Naive thymus-derived CD4-positive, alpha-beta T cell (primary cell): ENCODE measurements at regions not wholly inside any gene's neighbourhood (a gene's known extent, or its start where the extent isn't known, plus 50 kb on each side); places are given as distances from the start of the nearest gene placed in this dataset.

Experiments used
- ATAC-seq: fragments of 150-1000 bp; cut with Tn5 transposase; 2 replicates; pipeline ENCODE4 v1.10.0; 2021; ENCODE audit warnings: mild to moderate bottlenecking, moderate library complexity
- CTCF ChIA-PET: fragments of 350-600 bp; sonication (Branson Sonifier 250); formaldehyde crosslinking; loops from one replicate; lab custom pipeline; 2021; ENCODE audit warnings: antibody characterized with exemption; lab: Charles Lee
- POLR2A ChIA-PET: fragments of 350-600 bp; sonication (Branson Sonifier 250); formaldehyde crosslinking; loops from one replicate; lab custom pipeline; 2021; ENCODE audit warnings: antibody characterized with exemption, inconsistent platforms; lab: Charles Lee
- DNase-seq, 9 donors: peaks; one replicate each; pipeline versions ENCODE4 v3.0.0 to v3.0.0-alpha.2; 2020 to 2022; ENCODE audit warnings: mixed read lengths in 1 of 9
- H3K27ac ChIP-seq: one replicate; pipeline ENCODE4 v1.7.0; 2013; ENCODE audit warnings: mild to moderate bottlenecking, low read depth, low read length, moderate library complexity
- H3K27me3 ChIP-seq, 2 donors: one replicate each; pipeline ENCODE4 v1.7.0; 2013; ENCODE audit warnings: low read length in 2 of 2, mild to moderate bottlenecking in 2 of 2, moderate library complexity in 2 of 2; ENCODE audit not compliant: control insufficient read depth in 2 of 2, insufficient read depth in 2 of 2
- H3K36me3 ChIP-seq, 3 experiments: 1 replicate in 2 of 3; 2 replicates in 1 of 3; pipeline ENCODE4 v1.7.0; 2013; ENCODE audit warnings: low read length in 3 of 3, mild to moderate bottlenecking in 3 of 3, moderate library complexity in 1 of 3; ENCODE audit not compliant: insufficient read depth in 3 of 3, control insufficient read depth in 2 of 3
- H3K4me1 ChIP-seq, 2 donors: one replicate each; pipeline ENCODE4 v1.7.0; 2013; ENCODE audit warnings: low read length in 2 of 2, mild to moderate bottlenecking in 2 of 2, moderate library complexity in 1 of 2; ENCODE audit not compliant: control insufficient read depth in 2 of 2, insufficient read depth in 2 of 2
- H3K4me3 ChIP-seq: 2 replicates; pipeline ENCODE4 v1.7.0; 2013; ENCODE audit warnings: mild to moderate bottlenecking, low read length
- H3K9me3 ChIP-seq, 3 experiments: 1 replicate in 2 of 3; 2 replicates in 1 of 3; pipeline ENCODE4 v1.7.0; 2013; ENCODE audit warnings: low read length in 3 of 3; ENCODE audit not compliant: control insufficient read depth in 2 of 3
- H3K27ac Mint-ChIP-seq, 9 donors: one replicate each; pipeline ENCODE4 v1.8.0; 2020 to 2022; ENCODE audit warnings: mixed read lengths in 9 of 9, mild to moderate bottlenecking in 8 of 9, moderate library complexity in 5 of 9, inconsistent platforms in 2 of 9
- H3K27me3 Mint-ChIP-seq, 5 donors: one replicate each; pipeline ENCODE4 v1.8.0; 2021 to 2022; ENCODE audit warnings: mixed read lengths in 5 of 5, mild to moderate bottlenecking in 1 of 5
- H3K36me3 Mint-ChIP-seq, 5 donors: one replicate each; pipeline ENCODE4 v1.8.0; 2020 to 2022; ENCODE audit warnings: mixed read lengths in 5 of 5, mild to moderate bottlenecking in 3 of 5, inconsistent platforms in 1 of 5
- H3K4me1 Mint-ChIP-seq, 7 donors: one replicate each; pipeline ENCODE4 v1.8.0; 2020 to 2022; ENCODE audit warnings: mixed read lengths in 7 of 7, mild to moderate bottlenecking in 3 of 7, inconsistent platforms in 1 of 7
- H3K4me3 Mint-ChIP-seq, 10 donors: one replicate each; pipeline ENCODE4 v1.8.0; 2020 to 2022; ENCODE audit warnings: mild to moderate bottlenecking in 10 of 10, mixed read lengths in 10 of 10, moderate library complexity in 6 of 10, inconsistent platforms in 2 of 10
- H3K9me3 Mint-ChIP-seq, 11 donors: one replicate each; pipeline ENCODE4 v1.8.0; 2020 to 2022; ENCODE audit warnings: mixed read lengths in 11 of 11, mild to moderate bottlenecking in 4 of 11, inconsistent platforms in 1 of 11, moderate library complexity in 1 of 11
- intact Hi-C, 2 donors: fragments of 100-400 bp; cut with micrococcal nuclease; formaldehyde crosslinking; loops; one replicate each; pipeline ENCODE4 v1.15.1; 2023

DNA sequence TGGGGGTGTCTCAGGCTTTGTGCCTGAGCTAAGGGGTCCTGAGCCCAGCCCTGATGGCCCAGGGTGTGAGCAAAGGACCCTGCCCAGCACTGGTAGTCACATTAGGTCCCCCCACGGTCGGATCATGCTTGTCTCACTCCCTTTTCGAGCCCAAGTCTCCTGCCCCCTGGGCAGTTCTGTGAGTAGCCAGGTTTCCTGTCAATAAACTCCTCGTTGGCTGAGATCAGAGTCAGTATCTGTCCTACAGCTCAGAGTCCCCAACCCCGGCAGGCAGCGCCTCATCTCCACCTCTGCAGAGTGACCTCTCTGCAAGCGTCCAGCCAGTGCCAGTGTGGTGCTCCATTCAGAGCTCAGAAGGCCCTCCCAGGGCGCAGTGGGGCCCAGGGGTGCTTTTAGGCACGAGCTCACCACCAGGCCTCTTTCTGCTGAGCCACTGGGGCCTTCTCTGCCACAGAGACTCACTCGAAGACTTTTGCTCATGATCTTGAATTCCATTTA, 93.7 kb upstream of the PMEPA1 start:
- Mint-ChIP-seq H3K9me3 (no peaks in the 10 kb centered on the region), H3K36me3 (no peaks in the 10 kb centered on the region), H3K27ac (no peak overlapping the region), H3K27me3 (peaks cover 0 to 4% (median 0%) of the 10 kb centered on the region in 5 donors), H3K4me3 (no peak overlapping the region), H3K4me1 (no peaks in the 10 kb centered on the region)
- ATAC-seq: no peak
- no peak for DNase-seq
- no peaks in the 10 kb centered on the region for H3K9me3 ChIP-seq
- H3K4me1 ChIP-seq: no peaks in the 10 kb centered on the region
- ChIA-PET CTCF (interaction anchor here (0.6 kb wide), 1 partner anchor 36 kb away, joined by 5 read pairs; no protein-coding TSS in a partner anchor), POLR2A (no interaction called here)
- no peaks in the 10 kb centered on the region for H3K27me3 ChIP-seq
- no peak overlapping the region for H3K4me3 ChIP-seq
- no peak overlapping the region for H3K27ac ChIP-seq
- intact Hi-C loops: no loop called here
- H3K36me3 ChIP-seq: no peaks in the 10 kb centered on the region

DNA sequence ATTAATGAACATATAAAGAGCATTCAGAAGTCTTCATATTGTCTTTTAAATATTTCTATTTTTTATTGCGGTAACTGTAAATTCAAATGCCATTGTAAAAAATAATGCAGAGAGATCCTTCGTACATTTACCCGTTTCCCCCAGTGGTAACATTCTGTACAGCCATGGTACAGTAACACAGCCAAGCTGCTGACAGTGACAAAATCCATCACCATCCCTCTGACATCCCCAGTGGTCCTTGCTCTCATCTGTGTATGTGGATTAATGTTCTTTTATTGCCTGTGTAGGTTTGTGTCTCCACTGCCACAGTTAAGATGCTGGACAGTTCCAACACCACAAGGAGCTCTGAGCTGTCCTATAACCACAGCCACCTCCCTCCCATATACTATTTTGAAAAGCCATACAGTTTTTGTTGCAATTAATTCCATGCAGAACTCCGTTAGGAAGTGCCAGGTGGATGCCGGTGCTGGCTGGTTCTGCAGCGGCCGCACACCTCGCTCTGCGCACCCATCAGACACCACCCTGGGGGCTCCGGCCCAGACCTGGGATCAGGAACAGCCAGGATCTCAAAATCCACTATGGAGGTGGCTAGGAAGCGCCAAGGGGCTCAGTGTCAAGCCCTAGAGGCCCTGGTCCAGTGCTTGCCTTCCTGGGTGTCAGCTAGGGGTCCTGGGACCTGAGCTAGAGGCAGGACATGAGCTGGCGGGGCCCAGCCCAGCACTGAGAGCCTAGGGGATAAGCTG, 93.1 kb upstream of the PMEPA1 start:
- no peak overlapping the region for H3K27ac ChIP-seq
- ChIA-PET POLR2A (no interaction called here), CTCF (no interaction called here)
- H3K4me3 ChIP-seq: no peak overlapping the region
- no peak overlapping the region for H3K4me3 Mint-ChIP-seq
- no peaks in the 10 kb centered on the region for H3K9me3 Mint-ChIP-seq
- DNase-seq (no peak), ATAC-seq (no peak)
- H3K27ac Mint-ChIP-seq: no peak overlapping the region
- H3K36me3 ChIP-seq: no peaks in the 10 kb centered on the region
- intact Hi-C loops: no loop called here
- no peaks in the 10 kb centered on the region for H3K4me1 Mint-ChIP-seq
- no peaks in the 10 kb centered on the region for H3K9me3 ChIP-seq
- H3K27me3 ChIP-seq: no peaks in the 10 kb centered on the region
- H3K27me3 Mint-ChIP-seq: peaks cover 0 to 4% (median 0%) of the 10 kb centered on the region in 5 donors
- no peaks in the 10 kb centered on the region for H3K36me3 Mint-ChIP-seq
- no peaks in the 10 kb centered on the region for H3K4me1 ChIP-seq

DNA sequence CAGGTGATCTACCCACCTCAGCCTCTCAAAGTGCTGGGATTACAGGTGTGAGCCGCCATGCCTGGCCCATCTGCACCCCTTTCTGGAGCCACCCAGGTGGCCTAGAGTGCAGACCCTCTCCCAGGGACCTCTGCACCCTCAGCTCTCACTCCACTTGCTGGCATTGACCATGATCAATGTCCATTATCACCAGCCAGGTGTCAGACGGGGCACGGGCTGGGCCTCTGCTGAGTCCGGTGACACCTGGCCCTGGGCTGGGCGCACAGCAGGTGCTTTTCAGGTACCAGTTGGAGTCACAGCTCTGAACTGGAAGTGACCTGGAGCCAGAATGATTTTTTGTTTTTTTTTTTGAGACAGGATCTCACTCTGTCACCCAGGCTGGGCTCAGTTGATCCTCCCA, 91.8 kb upstream of the PMEPA1 start:
- Histone ChIP-seq H3K27me3 (no peaks in the 10 kb centered on the region), H3K4me3 (no peak overlapping the region), H3K4me1 (no peaks in the 10 kb centered on the region), H3K36me3 (no peaks in the 10 kb centered on the region), H3K27ac (no peak overlapping the region), H3K9me3 (no peaks in the 10 kb centered on the region)
- H3K36me3 Mint-ChIP-seq: no peaks in the 10 kb centered on the region
- DNase-seq (no peak), ATAC-seq (no peak)
- CTCF ChIA-PET: no interaction called here
- H3K9me3 Mint-ChIP-seq: no peaks in the 10 kb centered on the region
- no peaks in the 10 kb centered on the region for H3K4me1 Mint-ChIP-seq
- intact Hi-C loops: no loop called here
- POLR2A ChIA-PET: no interaction called here
- peaks cover 0 to 4% (median 0%) of the 10 kb centered on the region in 5 donors for H3K27me3 Mint-ChIP-seq
- no peak overlapping the region for H3K27ac Mint-ChIP-seq
- no peak overlapping the region for H3K4me3 Mint-ChIP-seq

DNA sequence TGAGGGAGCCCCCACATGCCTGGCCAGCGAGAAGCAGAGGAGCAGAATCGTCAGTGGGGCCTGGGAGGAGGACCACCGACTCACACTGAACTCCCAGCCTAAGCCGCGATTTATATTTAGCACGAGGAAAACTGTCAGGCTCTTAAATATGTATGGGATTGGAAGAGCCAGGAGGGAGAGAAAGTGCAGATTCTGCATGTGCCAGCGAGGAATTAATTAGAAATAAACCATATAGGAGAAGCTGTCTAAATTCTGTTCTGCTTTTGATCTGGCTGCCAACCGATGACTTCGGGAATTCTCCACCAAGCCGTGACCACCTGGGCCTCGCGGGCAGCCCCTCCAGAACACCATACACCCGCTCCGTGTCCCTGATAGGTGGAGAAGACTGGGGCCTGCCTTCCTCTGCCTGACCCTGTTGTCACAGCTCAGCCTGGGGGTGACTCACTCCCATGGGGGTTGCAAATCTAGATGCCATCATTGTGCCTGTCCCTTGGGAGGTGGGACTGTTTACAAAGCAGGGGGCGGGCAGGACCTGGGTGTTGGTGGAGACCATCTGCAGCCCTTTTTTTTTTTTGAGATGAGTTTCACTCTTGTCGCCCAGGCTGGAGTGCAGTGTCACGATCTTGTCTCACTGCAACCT, 91.1 kb upstream of the PMEPA1 start:
- H3K27me3 Mint-ChIP-seq: peaks cover 0 to 4% (median 0%) of the 10 kb centered on the region in 5 donors
- peak overlapping the region in 2 of 9 donors; percentile 29 to 42 for H3K27ac Mint-ChIP-seq
- Histone ChIP-seq H3K9me3 (no peaks in the 10 kb centered on the region), H3K27ac (no peak overlapping the region), H3K36me3 (no peaks in the 10 kb centered on the region), H3K4me3 (no peak overlapping the region), H3K27me3 (no peaks in the 10 kb centered on the region), H3K4me1 (no peaks in the 10 kb centered on the region)
- intact Hi-C loops: no loop called here
- DNase-seq (no peak), ATAC-seq (no peak)
- no peaks in the 10 kb centered on the region for H3K9me3 Mint-ChIP-seq
- ChIA-PET POLR2A (no interaction called here), CTCF (no interaction called here)
- H3K4me1 Mint-ChIP-seq: no peaks in the 10 kb centered on the region
- no peaks in the 10 kb centered on the region for H3K36me3 Mint-ChIP-seq
- H3K4me3 Mint-ChIP-seq: no peak overlapping the region

DNA sequence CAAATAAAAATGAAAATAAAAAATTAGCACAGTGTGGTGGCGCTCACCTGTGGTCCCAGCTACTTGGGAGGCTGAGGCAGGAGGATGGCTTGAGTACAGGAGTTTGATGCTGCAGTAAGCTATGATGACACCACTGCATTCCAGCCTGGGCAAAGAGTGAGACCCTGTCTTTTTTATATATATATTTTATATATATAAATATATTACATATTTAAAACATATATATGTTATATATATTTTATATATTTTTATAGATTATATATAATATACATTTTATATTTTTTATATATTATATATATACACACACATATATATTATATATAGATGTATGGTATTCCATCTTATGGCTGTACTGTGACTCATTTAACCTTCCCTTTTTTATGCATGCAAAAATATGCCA, 87.6 kb upstream of the PMEPA1 start:
- H3K4me1 ChIP-seq: no peaks in the 10 kb centered on the region
- no peaks in the 10 kb centered on the region for H3K27me3 ChIP-seq
- Mint-ChIP-seq H3K9me3 (peaks cover 0 to 2% (median 0%) of the 10 kb centered on the region in 11 donors), H3K36me3 (no peaks in the 10 kb centered on the region), H3K27me3 (no peaks in the 10 kb centered on the region), H3K4me1 (no peaks in the 10 kb centered on the region), H3K4me3 (no peak overlapping the region), H3K27ac (no peak overlapping the region)
- no peaks in the 10 kb centered on the region for H3K36me3 ChIP-seq
- ATAC-seq (no peak), DNase-seq (no peak)
- ChIA-PET CTCF (no interaction called here), POLR2A (no interaction called here)
- H3K4me3 ChIP-seq: no peak overlapping the region
- no peaks in the 10 kb centered on the region for H3K9me3 ChIP-seq
- intact Hi-C loops: no loop called here
- no peak overlapping the region for H3K27ac ChIP-seq

DNA sequence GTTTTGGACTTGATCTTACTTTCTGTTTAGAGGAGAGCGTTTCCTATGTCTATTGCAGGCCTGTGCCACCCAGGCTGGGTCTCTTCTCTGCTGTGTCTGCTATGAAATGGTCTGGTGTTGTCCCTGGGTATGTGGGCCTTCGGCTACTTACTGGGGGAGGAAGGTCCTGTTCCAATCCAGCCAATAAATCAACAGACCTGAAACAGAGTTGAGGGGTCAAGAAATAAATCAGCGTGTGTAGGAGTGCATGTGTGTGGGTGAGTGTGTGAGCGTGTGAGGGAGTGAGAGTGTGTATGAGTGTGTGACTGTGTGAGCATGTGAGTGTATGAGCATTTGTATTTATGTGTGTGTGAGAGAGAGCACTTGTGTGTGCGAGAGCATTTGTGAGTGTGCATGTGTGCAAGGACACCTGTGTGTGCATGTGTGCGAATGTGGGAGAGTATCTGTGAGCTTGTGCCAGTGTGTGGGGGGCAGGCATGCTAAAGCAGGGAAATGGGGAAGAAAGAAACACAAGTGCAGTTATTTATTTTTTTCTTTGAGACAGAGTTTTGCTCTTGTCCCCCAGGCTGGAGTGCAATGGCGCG, 86.3 kb upstream of the PMEPA1 start:
- peaks cover 0 to 3% (median 0%) of the 10 kb centered on the region in 11 donors for H3K9me3 Mint-ChIP-seq
- no peaks in the 10 kb centered on the region for H3K9me3 ChIP-seq
- no peak overlapping the region for H3K4me3 ChIP-seq
- no peaks in the 10 kb centered on the region for H3K36me3 Mint-ChIP-seq
- no peak overlapping the region for H3K27ac ChIP-seq
- no peaks in the 10 kb centered on the region for H3K36me3 ChIP-seq
- intact Hi-C loops: no loop called here
- no peak for ATAC-seq
- CTCF ChIA-PET: no interaction called here
- no peaks in the 10 kb centered on the region for H3K27me3 Mint-ChIP-seq
- H3K4me1 Mint-ChIP-seq: peaks cover 0 to 2% (median 0%) of the 10 kb centered on the region in 7 donors
- no peak overlapping the region for H3K4me3 Mint-ChIP-seq
- H3K27me3 ChIP-seq: no peaks in the 10 kb centered on the region
- no peaks in the 10 kb centered on the region for H3K4me1 ChIP-seq
- POLR2A ChIA-PET: no interaction called here
- DNase-seq: no peak
- H3K27ac Mint-ChIP-seq: no peak overlapping the region
